KMS-11 (cell line): ENCODE measurements at regions not wholly inside any gene's neighbourhood (a gene's known extent, or its start where the extent isn't known, plus 50 kb on each side); places are given as distances from the start of the nearest gene placed in this dataset.

Source experiments
- H2AFZ ChIP-seq: fragments of 200-600 bp; sonication (generic); 2 replicates; pipeline ENCODE4 v1.6.1; 2016; ENCODE audit warnings: antibody characterized with exemption, mixed run types, low read depth
- H3K27ac ChIP-seq: fragments of 200-600 bp; sonication (generic); 2 replicates; pipeline ENCODE4 v1.6.1; 2016; ENCODE audit warnings: mild to moderate bottlenecking, mixed run types
- H3K27me3 ChIP-seq: fragments of 200-600 bp; sonication (generic); 2 replicates; pipeline ENCODE4 v1.6.1; 2017; ENCODE audit warnings: mild to moderate bottlenecking, low read depth, mixed run types, moderate library complexity; ENCODE audit not compliant: insufficient read depth
- H3K36me3 ChIP-seq: fragments of 200-600 bp; sonication (generic); 2 replicates; pipeline ENCODE4 v1.6.1; 2017; ENCODE audit warnings: mild to moderate bottlenecking, mixed run types; ENCODE audit not compliant: insufficient read depth
- H3K4me1 ChIP-seq: fragments of 200-600 bp; sonication (generic); 2 replicates; pipeline ENCODE4 v1.6.1; 2016; ENCODE audit warnings: mild to moderate bottlenecking, low read depth, mixed run types; ENCODE audit not compliant: poor library complexity, severe bottlenecking
- H3K4me2 ChIP-seq: fragments of 200-600 bp; sonication (generic); 2 replicates; pipeline ENCODE4 v1.7.0; 2016; ENCODE audit warnings: mild to moderate bottlenecking, mixed run types
- H3K4me3 ChIP-seq: fragments of 200-600 bp; sonication (generic); IDR thresholded peaks from 2 replicates; pipeline ENCODE4 v1.6.1; 2017; ENCODE audit warnings: low read depth, low read length, mixed read lengths; ENCODE audit not compliant: insufficient read depth
- H3K79me2 ChIP-seq: fragments of 200-600 bp; sonication (generic); 2 replicates; pipeline ENCODE4 v1.6.1; 2016; ENCODE audit warnings: low read depth, mixed run types; ENCODE audit not compliant: insufficient read depth
- H3K9ac ChIP-seq: fragments of 200-600 bp; sonication (generic); 2 replicates; pipeline ENCODE4 v1.6.1; 2016; ENCODE audit warnings: mild to moderate bottlenecking, mixed run types
- H4K20me1 ChIP-seq: fragments of 200-600 bp; sonication (generic); 2 replicates; pipeline ENCODE4 v1.6.1; 2016; ENCODE audit warnings: mild to moderate bottlenecking, mixed run types; ENCODE audit not compliant: insufficient read depth
- CTCF ChIP-seq: fragments of 200-600 bp; sonication (generic); conservative IDR thresholded peaks from 2 replicates; pipeline ENCODE4 v1.6.1; 2017; ENCODE audit warnings: low read depth, mild to moderate bottlenecking, antibody characterized with exemption, low read length, moderate library complexity, mixed read lengths

DNA sequence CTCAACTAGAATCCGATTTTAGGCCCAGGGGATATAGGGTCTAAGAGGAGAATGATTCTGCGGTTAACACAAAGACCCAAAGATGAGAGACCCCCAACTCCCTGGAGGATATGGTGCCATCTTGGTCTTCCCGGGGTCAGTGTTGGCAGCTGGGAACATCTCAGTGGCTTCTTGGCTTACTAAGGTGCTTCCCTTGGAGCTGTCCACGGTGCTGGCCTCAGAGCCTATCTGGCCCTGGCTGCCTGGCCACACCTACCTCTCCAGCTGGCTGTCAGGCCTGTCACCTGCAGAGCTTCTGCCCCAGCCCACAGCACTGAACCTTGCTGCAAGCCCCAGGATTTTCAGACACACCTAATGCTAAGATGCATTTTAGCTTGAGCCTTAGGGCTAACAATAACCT is 70.7 kb upstream of the THY1 start:
- Histone ChIP-seq H4K20me1 (no peaks in the 10 kb centered on the region), H2AFZ (no peak overlapping the region), H3K79me2 (no peaks in the 10 kb centered on the region), H3K36me3 (no peaks in the 10 kb centered on the region), H3K4me1 (no peaks in the 10 kb centered on the region), H3K9ac (no peak overlapping the region), H3K27me3 (no peaks in the 10 kb centered on the region), H3K4me2 (no peak overlapping the region), H3K27ac (no peak overlapping the region), H3K4me3 (no peak overlapping the region)
- TF ChIP-seq CTCF = no peak

- Histone ChIP-seq H3K4me3 (no peak overlapping the region), H3K27me3 (no peaks in the 10 kb centered on the region), H3K4me1 (no peaks in the 10 kb centered on the region), H3K79me2 (no peaks in the 10 kb centered on the region), H3K27ac (no peak overlapping the region), H3K4me2 (no peak overlapping the region), H3K36me3 (no peaks in the 10 kb centered on the region), H2AFZ (no peak overlapping the region), H4K20me1 (no peaks in the 10 kb centered on the region), H3K9ac (no peak overlapping the region)
- TF ChIP-seq CTCF = no peak
These were observed 69.0 kb upstream of the THY1 start for GRCh38 chr11:119491753-119492510.

- Histone ChIP-seq H3K27me3 (no peaks in the 10 kb centered on the region), H3K4me1 (no peaks in the 10 kb centered on the region)
These were observed 67.5 kb upstream of the THY1 start for GRCh38 chr11:119490253-119491006.

GRCh38 chr11:119489087-119489486 is 66.1 kb upstream of the THY1 start:
- Histone ChIP-seq H2AFZ (no peak overlapping the region), H3K4me2 (no peak overlapping the region), H3K27ac (no peak overlapping the region), H4K20me1 (no peaks in the 10 kb centered on the region), H3K36me3 (no peaks in the 10 kb centered on the region), H3K9ac (no peak overlapping the region), H3K79me2 (no peaks in the 10 kb centered on the region), H3K27me3 (no peaks in the 10 kb centered on the region), H3K4me1 (no peaks in the 10 kb centered on the region), H3K4me3 (no peak overlapping the region)
- no peak for TF ChIP-seq CTCF

More at GRCh38 chr11:119490253-119491006, 67.5 kb upstream of the THY1 start:
- no peak overlapping the region for H3K4me2 ChIP-seq
- H2AFZ ChIP-seq = no peak overlapping the region
- no peaks in the 10 kb centered on the region for H3K79me2 ChIP-seq
- no peak overlapping the region for H3K4me3 ChIP-seq
- TF ChIP-seq CTCF = no peak
- H3K36me3 ChIP-seq = no peaks in the 10 kb centered on the region
- no peak overlapping the region for H3K9ac ChIP-seq
- H4K20me1 ChIP-seq = no peaks in the 10 kb centered on the region
- H3K27ac ChIP-seq = no peak overlapping the region
